Esophagus muscularis mucosa (tissue), 4 donors: ENCODE measurements at regions not wholly inside any gene's neighbourhood (a gene's known extent, or its start where the extent isn't known, plus 50 kb on each side); places are given as distances from the start of the nearest gene placed in this dataset.

Source experiments
- EP300 ChIP-seq: sonication (generic); formaldehyde crosslinking; IDR thresholded peaks from one replicate; pipeline ENCODE4 v1.6.1; 2017; ENCODE audit warnings: antibody characterized with exemption
- POLR2A ChIP-seq: fragments of 450-650 bp; IDR thresholded peaks from one replicate; pipeline ENCODE4 v1.6.1; 2017; ENCODE audit warnings: antibody characterized with exemption, moderate library complexity, mild to moderate bottlenecking, low read depth
- TF ChIP-seq, protein P1 (sequence below), 3 experiments: fragments of 200-600 bp in 2 of 3; fragments of 450-650 bp in 1 of 3; sonication (generic) in 2 of 3; IDR thresholded peaks; one replicate each; pipeline ENCODE4 v1.5.1; 2017 to 2019; ENCODE audit warnings: antibody characterized with exemption in 3 of 3, mild to moderate bottlenecking in 2 of 3, moderate library complexity in 1 of 3

DNA sequence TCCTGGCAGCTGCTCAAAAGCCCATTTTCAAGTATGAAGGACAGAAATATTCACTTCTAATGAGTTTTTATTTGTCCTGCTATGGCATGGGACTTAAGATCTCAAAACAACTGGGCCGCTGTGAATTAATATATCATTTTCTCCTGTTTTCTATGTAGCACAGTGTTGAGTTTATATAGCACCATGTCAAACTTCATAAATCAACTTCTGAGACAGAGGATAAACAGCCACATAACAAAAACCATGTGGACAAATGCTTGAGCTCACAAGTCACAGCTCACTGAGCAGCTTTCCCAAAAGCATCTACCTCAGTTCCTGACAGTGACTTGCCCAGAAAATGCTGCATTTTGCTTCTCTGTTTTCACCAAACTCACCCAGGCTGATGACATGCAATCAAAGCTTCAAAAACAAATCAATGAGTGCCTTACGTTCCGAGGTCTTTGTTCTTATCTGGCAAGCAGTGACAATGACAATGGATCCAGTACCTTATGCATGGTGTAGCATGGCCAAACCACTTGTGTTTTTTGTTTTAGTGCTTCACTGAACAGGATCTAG, 722.6 kb downstream of the LRRIQ3 start:
- TF ChIP-seq POLR2A (no peak), EP300 (no peak)
- TF ChIP-seq, protein P1, sequence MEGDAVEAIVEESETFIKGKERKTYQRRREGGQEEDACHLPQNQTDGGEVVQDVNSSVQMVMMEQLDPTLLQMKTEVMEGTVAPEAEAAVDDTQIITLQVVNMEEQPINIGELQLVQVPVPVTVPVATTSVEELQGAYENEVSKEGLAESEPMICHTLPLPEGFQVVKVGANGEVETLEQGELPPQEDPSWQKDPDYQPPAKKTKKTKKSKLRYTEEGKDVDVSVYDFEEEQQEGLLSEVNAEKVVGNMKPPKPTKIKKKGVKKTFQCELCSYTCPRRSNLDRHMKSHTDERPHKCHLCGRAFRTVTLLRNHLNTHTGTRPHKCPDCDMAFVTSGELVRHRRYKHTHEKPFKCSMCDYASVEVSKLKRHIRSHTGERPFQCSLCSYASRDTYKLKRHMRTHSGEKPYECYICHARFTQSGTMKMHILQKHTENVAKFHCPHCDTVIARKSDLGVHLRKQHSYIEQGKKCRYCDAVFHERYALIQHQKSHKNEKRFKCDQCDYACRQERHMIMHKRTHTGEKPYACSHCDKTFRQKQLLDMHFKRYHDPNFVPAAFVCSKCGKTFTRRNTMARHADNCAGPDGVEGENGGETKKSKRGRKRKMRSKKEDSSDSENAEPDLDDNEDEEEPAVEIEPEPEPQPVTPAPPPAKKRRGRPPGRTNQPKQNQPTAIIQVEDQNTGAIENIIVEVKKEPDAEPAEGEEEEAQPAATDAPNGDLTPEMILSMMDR (IDR thresholded peaks at IDR 0.05) = no peak
